ENCODE measurements at regions not wholly inside any gene's neighbourhood (a gene's known extent, or its start where the extent isn't known, plus 50 kb on each side); places are given as distances from the start of the nearest gene placed in this dataset.

- DNase-seq: no peak
Measured at GRCh38 chr2:240325016-240326007, 110.2 kb upstream of the GPC1 start.

GRCh38 chr2:240326246-240326645, 109.2 kb upstream of the GPC1 start:
- no peak for DNase-seq

DNA sequence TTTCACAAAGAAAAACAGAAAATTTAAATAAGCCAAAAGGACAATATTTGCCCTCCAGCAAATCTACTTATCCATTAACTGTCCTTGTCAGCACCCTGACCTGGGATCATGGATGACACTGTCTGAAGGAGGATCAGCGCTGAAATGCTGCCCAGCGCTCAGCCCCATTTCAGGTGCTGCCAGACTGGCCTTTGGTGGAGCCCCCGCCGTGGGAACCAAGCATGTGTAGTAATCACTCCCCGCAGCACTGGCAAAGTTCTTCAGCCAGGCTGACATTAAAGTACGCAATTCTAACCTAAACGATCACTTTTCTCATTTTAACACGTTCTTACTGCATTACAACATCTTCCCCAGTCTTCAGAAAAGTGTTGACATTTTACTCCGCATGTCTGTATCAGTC, 108.6 kb upstream of the GPC1 start:
- DNase-seq: no peak

DNA sequence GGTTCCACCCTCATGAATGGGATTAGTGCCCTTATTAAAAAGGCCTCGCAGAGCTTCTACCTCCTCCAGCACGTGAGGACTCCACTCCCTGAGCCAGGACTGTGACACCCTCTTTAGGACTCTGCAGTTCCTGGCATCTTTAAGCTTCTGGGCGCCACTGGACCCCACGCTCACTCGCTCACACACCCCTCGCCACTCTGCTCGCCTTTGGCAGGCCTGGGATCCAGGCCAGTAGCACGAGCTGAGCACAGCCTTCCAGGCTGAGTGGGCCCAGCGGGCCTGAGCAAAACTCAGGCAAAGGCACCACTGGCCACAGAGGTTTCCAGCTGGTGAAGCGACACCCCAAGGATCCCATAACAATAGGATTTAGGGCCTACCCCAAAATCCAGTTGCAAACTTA, 107.9 kb upstream of the GPC1 start:
- DNase-seq: no peak

DNA sequence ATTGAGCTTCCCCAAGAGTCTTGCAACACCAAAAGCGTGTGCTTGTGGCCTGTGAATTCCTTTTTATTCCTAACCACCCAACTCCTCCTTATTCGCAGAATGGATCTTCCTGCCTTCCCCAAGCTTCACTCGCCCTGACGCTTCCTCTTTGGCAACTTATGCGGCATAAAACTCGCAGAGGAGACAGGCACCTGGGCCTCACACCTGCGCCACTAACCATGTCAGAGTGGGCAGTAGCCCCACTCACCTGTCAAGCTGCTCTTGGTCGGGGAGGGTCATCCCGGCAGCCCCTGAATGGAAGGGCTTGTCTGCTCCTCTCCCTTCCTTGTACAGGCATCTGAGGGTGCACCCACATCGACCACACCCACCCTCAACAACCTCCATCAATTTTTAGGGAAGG, 106.9 kb upstream of the GPC1 start:
- no peak for DNase-seq

- DNase-seq: no peak
Measured at GRCh38 chr2:240329116-240329665, 106.3 kb upstream of the GPC1 start.

GRCh38 chr2:240329778-240330177, 105.7 kb upstream of the GPC1 start:
- no peak for DNase-seq

DNA sequence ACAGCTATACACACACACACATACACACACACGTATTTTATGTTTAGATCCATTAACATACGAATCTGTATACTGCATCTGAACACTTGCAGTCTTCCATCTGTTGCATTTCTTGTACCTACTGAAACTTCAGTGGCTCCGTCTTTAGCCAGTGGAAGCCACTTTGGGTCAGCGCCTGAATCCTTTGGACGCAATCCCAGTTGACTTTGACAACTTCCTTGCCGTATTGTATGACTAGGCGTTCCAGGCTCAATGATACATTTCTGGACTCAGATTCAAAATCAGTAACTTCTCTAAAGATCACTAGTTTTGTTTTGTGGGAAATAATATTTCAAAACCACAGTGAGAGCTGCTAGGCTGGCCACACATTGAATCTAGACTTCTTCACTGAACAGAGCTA, 101.5 kb upstream of the GPC1 start:
- no peak for DNase-seq

GRCh38 chr2:240335061-240335460, 100.4 kb upstream of the GPC1 start:
- DNase-seq: no peak

GRCh38 chr2:240336820-240337427, 98.5 kb upstream of the GPC1 start:
- no peak for DNase-seq

DNA sequence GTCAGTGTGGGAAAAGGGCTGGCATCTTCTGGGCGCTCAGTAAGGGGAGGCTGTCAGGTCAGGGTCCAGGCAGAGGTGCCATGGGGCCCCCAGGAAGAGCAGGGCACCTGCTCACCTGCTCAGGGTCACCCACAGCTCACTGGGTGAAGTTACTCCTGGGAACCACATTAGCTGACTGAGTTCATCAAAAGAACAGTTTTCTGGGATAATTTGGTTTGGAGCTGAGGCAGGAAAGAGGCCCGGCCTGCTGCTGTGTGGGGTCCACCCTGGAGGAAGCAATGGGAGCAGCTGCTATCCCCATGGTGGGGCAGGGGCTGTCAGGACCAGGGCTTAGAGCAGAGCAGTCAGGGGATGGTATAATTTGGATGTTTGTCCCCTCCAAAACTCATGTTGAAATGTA, 97.2 kb upstream of the GPC1 start:
- no peak for DNase-seq

DNA sequence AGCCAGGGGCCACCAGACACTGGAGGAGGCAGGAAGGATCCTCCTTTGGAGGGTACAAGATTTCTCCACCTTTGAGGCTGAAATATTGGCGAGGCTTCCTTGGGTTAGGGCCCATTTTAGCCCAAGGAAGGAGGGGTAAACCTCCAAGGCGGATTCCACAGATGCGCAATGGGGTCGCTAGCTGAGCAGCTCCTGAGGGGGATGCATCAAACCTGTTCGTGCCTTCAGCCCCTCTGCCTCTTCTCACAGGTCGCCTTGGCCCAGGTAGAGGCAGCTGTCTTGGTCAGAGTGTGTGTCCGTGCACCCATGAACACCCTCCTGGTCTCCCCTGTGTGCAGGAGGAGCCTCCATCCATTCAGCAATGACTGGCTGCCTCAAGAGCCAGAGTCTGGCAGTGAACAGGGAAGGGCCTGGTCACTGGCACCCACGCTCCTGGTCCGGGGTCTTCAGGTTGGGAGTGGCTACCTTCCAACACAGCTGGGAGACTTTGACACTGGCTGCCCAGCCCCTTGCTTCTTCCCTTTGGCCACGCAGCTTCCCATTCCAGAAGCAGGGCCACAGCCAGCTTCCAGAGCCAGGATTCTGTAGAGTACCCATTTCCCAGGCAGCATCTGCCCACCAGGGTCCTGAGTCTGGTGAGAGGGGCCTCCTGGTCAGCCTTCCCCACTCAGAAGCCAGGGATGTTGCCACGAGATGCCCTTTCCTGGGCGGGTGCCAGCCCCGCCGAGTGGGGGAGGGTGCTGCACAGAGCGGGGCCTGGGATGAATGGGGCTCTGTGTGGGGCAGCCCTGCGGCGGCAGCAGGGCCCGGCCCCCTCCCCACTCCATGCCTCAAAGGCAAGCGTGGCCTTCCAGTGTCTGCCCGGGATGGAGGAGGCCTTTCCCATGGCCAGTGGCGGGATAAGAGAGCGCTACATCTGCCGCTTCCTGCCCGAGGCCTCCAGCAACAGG, 95.8 kb upstream of the GPC1 start:
- no peak for DNase-seq

- DNase-seq: no peak
Measured at GRCh38 chr2:240340361-240340761, 95.1 kb upstream of the GPC1 start.

DNA sequence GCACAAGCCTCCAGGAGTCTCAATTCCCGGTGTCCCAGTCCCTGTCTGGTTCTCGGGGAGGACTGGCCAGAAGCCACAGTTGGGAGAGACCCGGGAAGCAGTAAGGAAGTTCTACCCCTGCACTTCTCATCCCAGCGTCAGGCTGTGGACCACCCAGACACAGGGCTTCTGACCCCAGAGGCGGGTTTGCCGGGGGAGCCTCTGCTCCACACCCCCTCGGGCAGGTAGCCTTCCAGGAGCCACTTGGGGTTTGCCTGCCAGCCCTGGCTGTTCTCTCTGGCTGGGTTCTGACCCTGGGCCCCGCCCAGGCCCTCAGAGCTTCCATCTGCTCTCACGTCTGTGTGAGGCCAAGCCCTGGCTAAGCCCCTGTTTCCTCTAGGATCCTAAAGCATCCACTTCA, 94.4 kb upstream of the GPC1 start:
- DNase-seq: no peak

DNA sequence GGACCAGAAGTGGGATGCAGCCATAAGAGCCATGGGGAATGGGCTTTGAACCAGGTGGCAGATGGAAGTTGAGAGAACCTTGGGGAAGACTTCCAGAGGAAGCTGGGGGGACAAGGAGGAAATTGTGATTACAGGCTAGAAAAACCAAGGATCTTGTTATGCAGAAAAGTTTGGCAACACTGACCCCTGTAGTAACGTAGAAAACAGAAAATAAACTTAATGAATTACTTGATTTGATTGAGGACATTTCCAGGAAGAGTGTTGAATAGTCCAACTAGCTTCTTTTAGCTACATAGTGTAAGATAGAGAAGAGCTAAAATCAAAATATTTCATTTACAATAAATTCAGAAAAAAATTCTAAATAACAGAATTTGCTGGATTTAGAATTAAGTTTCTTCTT, 91.9 kb upstream of the GPC1 start:
- no peak for DNase-seq

DNA sequence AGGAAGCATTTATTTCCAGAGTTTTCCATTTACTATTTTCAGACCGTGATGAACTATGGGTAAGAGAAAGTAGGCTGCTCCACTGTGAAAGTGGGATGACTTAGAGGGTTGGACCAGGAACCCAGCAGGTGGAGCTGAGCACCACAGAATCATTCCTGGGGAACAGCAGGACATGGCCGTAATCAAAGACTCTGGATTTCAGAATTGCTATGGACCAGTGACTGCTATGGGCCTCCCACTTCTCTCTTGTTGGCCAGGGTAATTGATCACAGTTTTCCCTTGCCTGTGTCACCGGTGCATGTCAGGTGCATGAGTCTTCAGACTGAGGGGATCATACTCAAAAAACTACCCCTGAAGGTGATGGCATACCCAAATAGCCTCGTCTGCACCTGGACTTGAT, 90.6 kb upstream of the GPC1 start:
- DNase-seq: no peak

GRCh38 chr2:240346015-240346752, 89.3 kb upstream of the GPC1 start:
- DNase-seq: no peak

GRCh38 chr2:240346753-240347372, 88.6 kb upstream of the GPC1 start:
- DNase-seq: no peak

GRCh38 chr2:240347373-240347940, 88.0 kb upstream of the GPC1 start:
- DNase-seq: no peak

DNA sequence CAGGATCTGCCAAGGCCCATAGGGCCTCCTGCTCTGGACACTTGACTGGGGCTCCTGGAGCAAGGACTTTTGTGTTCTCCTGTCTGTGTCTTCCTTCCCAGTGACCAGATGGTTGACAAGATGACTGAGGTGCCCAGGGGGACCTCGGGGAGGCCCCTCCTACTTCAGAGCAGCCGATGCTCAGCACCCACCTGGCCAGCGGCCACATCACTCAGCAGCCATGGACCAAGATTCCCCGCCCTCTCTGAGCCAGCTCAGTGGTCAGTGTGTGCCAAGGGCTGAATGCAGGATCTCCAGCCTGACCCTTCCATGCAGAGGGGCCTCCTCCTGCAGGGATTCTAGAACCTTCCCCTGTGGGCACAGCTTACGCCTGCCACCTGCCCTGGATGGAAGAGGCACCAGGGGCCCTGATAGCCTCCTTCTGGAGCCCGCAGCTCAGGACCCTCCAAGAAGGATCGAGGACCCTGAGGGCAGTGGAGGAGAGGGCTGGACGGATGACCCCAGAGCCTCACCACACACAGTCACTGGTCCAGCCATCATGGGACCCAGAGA, 87.4 kb upstream of the GPC1 start:
- DNase-seq: no peak

- DNase-seq: no peak
Measured at GRCh38 chr2:240348522-240348921, 86.9 kb upstream of the GPC1 start.
